ENCODE measurements at regions not wholly inside any gene's neighbourhood (a gene's known extent, or its start where the extent isn't known, plus 50 kb on each side); places are given as distances from the start of the nearest gene placed in this dataset.
A peak's percentile ranks its signal among the peaks of the same experiment; 100 is the strongest.
"Not testable (repeated sequence)": the region's sequence is repeated elsewhere in the genome, so short reads cannot be mapped to it uniquely, and the experiment has no call there.

DNA sequence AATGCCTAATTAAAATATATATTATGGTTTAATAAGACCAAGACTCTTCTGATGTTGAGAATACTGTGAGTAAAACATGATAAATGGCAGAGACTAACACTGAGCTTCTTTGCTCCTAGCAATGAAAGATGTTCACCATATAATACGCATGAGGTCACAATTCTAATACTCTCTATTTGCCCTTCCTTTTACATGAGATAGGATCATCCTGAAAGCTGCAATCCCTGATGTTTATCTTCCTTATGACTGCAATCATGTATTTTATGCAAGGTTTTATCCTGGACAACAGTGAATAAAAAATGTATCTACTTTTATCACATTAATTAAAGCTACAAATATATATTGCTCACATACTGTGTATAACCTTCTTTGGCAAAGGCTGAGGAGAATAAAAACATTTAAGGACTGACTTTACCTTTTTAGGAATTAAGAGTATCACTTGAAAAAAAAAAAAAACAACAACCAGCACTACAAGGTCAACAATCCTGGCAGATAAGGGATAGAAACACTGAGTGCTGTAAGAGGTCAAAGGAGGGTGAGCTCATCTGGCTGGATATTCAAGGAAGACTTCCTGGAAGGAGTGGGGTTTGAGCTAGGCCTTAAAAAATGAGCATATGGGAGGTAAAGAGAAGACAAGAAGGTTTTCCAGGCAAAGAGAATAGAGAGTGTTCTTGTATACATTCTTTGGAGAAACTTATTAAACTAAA, 99.9 kb downstream of the AREG start:
- DNase-seq: no peak

DNA sequence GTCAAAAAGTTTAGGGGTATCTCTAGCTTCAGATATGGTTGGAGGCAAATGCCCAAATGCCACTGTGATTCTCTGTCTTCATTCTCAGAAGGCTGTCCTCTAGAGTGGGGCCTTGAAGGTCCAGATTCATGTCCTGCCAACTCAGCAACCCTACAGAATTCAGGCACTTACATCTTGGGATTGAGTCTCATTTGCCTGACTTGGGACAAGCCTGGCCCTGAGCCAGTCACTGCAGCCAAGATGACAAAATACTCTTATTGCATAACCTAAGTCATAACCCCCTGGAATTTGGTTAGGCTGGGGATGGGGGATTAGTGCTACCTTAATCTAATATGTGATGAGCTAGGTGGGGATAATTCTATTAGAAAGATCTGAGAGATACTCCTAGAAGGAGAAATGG, 100.5 kb downstream of the AREG start:
- peak in 1 of 3 donors; percentile 4 for DNase-seq

DNA sequence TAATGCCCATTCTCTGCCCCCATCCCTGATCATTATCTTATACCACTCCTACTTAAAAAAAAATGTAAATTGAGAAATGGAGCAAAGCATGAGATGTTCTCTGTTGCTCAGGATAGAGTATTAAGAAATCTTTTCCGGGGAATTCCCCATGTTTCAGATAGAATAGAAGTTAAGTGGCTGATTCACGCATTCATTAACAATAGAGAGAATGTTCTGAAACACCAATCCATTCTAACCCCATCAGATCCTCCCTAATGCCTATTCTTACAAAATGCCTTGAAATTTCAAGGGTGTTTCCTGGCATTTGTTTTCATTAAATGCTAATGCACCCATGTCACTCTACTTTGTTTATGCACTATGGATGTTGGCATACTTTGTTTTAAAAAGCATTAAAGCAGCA, 101.1 kb downstream of the AREG start:
- peak; percentile 57 to 85 (median 84) for DNase-seq

DNA sequence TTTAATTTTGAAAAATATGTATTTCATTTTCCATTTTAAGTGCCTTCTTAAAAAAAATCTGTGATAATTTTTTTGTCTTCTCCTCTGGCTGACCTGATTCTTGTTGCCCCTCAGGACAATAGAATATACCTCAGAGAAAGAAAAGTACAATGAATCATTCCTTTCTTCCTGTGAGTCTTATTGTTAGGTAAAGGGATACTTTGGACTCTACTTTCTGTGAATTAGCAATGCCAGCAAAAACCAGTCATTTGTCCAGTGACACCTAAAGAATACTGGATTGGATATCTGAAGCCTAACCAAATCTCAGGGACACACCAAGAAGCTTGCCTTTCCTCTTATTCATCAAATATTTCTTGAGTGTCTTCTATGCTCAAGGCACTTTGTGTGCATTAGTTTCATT, 102.1 kb downstream of the AREG start:
- no peak for DNase-seq

DNA sequence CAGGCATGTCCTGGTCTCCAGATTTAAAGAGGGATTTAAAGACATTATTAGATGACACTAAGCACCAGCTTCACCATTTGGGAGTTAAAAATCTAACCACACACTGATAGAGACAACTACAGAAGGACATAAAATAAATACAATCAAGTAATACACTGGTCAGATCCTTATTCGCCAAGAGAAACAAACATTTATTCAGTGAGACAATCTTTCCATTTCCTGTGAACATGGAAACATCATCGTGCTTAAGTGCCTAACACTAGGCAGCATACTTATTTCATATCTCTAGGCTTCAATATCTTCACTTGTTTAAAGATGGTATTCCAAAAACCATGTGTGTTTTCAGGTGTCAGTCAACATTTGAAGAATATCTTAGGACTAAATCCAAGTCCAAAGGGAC, 103.6 kb downstream of the AREG start:
- DNase-seq: no peak

DNA sequence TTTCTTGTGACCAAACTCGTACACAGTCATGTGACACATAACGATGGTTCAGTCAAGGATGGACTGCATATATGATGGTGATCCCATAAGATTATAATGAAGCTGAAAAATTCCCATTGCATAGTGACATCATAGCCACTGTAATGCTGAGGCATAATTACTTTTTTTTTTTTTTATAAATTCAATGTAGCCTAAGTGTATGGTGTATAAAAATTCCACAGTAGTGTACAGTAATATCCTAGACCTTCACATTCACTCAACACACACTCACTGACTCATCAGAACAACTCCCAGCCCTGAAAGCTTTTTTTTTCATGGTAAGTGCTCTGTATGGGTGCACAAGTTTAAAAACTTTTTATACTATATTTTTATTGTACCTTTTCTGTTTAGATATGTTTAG, 105.0 kb downstream of the AREG start:
- no peak for DNase-seq

DNA sequence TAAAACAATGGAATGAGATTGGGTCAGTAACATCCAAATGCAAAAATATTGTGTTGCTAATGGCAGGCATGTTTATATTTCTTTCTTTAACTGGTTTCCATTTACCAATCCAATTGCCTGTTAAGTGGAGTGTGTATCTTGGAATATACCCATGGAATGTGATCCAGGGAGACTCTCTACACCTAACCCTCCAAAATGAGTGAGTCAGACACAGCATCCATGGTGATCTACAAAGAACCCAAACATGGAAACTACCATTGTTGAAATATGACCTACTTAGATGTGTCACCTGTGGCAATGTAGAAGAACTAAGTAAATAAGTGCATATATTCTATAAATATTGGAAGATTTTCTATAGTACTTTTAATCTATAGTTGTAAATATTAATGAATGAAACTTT, 110.3 kb downstream of the AREG start:
- DNase-seq: no peak

DNA sequence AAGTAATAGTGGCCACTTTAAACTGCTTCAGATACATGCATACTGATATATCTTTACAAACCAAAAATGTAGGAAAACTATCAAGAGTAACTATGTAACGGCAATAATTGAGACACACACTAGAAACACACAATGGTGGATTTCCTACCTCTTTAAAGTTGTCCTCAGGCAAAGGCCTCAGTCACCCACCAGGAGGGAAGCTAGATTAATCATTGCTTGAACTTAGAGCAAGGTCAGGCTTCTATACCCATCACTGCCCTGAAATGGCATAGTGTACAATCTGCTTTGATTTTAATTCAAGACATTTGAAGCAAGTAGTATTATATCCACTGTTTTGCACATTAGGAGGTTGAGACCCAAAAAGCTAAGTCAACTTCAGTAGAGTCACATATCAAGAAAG, 110.9 kb downstream of the AREG start:
- no peak for DNase-seq

DNA sequence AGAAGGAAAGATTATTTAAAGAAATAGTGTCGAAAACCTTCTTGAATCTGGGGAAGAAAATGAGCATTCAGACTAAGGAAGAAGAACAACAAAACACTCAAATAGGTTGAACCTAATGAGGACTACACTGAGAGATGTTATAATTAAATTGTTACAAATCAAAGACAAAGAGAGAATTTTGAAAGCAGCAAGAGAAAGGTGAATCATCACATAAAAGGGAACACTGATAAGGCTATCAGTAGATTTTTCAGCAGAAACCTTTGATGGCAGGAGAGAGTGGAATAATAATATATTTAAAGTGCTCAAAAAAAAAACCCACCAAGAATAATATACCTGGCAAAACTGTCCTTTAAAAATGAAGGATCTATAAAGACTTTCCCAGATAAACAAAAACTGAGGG, 114.9 kb downstream of the AREG start:
- DNase-seq: no peak

DNA sequence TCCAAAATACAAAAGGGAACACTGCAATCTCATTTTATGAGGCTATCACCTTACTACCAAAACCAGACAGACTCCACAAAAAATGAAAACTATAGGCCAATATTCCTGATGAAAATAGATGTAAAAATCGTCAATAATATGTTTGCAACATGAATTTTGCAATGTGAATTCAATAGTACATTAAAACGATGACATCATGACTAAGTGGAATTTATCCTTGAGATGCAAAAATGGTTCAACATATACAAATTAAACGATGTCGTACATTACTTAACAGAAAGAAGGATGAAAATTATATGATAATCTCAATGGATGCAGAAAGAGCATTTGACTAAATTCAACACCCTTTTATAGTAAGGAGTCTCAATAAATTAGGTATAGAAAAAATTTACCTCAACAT, 123.0 kb downstream of the AREG start:
- no peak for DNase-seq

DNA sequence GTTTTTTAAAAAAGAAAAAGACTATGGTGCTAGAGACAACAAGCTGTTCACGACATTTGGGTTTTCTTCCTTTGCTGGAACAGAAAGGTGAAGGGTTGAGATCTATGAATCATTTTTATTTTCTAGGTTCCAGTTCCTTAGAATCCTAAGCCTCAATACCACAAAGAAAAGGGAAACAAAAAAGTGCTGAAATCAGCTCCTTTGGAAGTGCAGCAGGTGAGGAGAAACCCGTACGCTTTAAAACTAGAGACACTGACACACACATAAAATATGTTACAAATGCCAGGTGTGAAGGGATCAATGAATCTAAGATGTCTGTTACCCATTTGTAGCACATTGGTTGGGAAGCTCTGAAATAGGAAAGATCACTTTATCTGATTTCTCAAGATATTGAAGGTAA, 125.2 kb downstream of the AREG start:
- no peak for DNase-seq

DNA sequence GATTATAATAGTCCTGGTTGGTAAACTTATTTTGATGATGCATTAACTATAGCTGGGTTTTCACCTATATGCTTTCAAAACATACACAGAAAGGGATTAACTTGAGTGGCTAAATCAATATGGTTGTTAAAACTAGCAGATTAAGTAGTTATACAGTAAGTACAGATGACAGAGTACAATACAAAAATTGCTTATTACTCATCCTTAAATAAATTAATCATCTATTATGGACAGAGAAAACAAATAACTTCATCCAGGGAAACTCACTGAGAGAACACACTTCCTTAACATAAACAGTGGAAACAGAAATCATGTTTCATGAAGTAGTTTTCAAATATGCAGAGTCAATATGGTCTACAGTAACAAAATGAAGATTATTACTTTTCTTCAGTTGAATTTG, 133.4 kb downstream of the AREG start:
- DNase-seq: no peak

DNA sequence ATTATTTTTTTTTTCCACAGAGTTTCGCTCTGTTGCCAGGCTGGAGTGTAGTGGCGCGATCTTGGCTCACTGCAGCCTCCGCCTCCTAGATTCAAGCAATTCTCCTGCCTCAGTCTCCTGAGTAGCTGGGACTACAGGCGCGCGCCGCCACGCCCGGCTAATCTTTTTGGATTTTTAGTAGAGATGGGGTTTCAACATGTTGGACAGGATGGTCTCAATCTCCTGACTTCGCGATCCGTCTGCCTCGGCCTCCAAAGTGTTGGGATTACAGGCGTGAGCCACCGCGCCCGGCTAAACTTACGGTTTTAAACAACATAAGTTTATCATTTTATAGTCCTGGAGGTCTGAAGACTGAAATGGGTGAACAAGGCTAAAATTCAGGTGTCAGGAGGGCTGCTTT, 133.9 kb downstream of the AREG start:
- not testable (repeated sequence) for DNase-seq

DNA sequence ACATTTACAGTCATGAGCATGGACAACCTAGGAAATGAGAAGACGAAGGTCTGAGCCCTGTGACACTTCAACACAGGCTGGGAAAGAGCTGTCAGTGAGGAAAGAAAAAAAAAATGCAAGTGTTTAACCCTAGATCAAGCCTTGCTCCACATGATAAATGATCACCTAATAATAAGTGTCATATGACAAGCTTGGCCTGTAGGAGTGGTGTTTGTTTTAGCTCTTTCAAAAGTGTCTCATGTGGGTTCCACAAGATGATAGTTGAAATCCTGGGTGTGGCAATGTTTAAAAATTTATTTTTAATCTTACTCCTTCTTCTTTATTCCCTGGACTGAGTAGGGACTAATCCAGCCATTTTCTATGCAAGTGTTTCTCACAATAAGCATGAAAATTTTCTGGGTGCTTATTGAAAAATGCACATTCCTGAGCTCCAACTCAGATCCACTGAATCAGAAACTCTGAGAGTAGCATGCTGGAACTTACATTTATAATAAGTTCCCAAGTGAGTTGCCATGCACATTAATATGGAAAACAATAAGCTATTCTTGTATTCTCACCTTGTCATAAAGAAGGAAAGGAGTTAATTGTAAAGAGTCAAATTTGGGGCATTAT, 138.3 kb downstream of the AREG start:
- DNase-seq: peak in 1 of 3 donors; percentile 16

DNA sequence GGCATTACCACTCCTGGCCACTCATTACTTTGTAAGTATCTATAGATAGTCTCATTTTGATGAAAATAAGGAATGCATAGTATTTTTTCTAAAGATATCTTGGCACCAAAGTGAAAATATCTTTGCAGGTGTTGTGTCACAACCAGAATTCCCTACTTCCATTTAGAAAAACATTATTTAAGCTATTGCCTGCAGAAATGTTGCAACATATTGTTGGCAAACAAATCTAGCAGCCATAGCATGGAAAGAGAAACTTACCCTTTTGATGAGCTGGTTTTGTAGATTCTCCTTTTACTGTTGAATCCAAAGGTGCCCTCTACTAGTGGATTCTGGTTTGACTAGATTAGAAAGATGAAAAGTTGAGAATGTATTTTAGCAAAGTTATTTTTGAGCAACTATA, 138.8 kb downstream of the AREG start:
- DNase-seq: peak in 2 of 3 donors; percentile 31 to 47

DNA sequence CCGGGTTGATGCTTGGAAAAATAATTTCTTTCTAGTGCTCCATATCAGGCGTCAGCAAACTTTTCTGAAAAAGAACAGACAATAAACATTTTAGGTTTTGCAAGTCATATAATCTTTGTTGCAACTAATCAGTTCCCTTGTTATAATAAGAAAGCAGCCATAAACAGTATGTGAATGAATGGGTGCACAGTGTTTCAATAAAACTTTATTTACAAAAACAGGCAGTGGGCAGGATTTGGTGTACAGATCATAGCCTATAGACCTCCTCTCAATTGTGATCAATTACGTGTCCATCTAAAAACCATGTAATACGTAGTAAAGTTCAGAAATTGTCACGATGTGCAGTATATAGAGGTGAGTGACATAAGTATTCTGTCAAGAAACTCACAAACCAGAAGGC, 143.4 kb downstream of the AREG start:
- no peak for DNase-seq

DNA sequence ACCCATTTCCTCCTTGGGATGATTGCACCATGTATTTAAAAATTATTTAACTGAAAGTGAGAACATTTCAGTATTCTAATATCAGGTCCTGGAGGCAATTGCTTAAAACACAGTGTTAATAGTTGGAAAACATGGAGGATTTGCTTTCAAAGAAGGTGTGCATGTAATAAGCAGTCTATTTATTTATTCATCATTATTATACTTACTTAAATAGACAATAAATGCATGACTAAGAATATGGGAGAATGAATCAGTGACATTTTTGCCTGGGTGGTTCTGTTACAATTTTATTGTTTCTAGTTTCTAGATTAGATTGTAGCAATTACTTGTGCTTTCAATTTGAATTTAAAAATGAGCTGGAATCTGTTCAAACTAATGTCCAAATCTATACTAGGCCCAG, 145.5 kb downstream of the AREG start:
- no peak for DNase-seq

DNA sequence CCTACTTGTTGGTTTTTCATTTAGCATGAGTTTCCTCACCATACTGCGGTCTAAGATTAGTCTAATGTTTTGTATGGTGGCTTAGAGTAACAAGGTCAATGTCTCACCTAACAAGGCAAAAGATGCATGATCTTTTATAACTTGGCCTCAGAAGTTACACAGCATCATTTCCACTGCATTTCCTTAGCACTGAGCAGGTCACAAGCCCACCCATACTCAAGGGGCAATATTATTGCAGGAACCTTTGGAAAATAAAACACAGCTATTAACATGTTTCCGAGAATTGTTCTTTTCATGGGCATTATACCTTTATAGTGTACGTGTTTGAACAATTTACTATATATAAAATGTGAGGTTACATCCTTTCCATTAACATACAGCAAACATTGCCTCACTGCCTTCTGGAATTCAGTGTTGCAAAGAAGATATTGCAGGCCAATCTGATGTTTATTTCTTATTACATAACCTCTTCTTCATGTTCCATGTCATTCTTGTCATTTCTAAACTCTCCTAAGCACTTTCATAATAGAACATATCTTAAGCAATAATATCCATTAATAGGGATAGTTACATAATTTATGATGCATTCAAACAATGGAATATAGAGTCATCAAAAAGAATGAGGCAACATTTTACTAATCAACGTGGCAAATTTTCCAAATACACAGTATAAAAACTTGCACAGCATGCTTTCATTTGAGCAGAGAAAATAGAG, 153.8 kb downstream of the AREG start:
- peak in 1 of 3 donors; percentile 30 for DNase-seq

DNA sequence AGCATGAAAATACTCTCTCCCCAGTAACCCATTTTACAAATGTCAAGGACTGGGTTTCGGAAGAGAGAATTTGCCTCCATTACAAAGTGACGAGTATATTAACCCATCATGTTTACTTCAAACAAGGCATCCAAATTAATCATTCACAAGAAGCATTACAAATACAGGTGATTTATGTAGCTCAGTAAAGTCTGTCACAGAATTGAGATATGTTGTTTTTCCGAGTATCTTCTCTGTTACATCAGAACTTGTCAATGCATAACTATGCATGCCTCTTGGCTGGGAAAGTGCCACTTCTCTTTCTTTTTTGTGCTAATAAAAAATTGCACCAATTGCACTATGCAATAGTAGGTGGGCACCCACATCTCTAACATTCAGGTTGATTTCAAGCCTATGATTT, 158.2 kb downstream of the AREG start:
- DNase-seq: no peak

DNA sequence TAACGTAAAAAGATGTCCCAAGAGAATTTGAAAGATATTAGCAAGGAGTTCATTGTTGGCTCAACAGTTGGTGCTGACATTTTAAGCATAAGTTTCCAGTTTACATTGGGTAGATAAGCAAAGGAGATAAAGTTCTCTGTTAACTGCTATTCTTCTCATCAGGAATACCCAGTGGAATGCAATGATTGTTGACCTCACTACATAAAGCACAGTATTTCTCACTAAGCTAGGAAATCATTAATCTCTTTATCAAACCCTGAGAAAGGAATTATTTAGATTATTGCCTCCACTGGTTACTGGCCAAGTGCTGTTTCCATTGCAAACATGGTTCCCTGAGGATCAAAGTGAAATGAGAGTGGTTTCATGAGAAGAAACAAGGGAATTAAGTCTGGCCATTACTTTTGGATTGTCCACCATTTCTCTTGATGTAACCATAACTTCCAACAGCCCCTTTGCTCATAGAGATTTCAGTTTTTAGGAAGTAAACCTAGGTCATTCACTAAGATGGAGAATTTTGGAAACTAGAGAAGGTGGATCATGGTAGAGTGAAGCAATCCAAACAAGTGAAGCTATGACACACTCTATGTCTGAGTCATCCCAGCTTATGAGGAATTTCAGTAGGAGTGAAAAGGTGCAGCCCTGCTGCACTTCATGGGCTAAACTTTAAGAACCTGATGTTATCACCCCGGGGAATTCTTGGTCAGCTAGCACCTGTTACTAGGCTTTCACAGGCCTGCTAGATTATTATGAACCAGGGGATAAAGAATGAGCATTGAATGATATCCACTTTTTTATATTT, 163.4 kb downstream of the AREG start:
- DNase-seq: peak in 1 of 3 donors; percentile 8

DNA sequence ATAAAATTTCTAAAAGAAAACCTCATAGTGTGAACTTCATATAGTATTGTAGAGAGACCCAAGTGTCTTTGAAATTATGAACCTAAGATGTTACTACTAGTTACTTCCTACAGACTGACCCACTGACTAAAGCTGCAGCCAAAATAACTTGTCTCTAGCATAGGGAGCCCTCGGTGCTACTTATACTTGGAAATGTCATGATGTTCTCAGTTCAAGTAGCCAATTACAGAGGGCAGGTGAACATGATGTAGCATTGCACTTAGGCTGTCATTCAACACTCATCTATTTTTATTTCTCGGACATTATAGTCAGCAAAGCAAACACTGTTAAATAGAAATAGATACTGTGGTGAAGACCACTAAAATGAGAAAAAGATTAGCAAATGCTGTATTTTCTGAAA, 165.6 kb downstream of the AREG start:
- DNase-seq: no peak

DNA sequence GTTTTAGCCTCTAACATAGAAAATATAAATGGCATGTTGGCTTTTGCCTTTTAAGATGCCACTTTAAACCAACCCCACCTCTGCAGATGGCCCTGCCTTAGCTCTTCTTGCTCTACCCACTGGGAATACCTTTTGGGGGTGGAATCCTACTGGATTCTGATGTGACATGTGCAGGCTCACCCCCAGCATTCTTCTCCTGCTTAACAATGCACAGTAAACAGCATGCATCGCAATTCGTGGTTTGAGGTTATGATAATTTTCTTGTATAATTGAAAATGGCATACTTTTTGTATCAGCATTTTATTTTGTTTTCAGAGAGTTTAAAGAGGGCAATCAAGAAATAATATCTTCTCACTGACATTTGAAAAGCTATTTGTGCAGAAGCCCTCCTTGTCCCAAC, 167.9 kb downstream of the AREG start:
- no peak for DNase-seq

DNA sequence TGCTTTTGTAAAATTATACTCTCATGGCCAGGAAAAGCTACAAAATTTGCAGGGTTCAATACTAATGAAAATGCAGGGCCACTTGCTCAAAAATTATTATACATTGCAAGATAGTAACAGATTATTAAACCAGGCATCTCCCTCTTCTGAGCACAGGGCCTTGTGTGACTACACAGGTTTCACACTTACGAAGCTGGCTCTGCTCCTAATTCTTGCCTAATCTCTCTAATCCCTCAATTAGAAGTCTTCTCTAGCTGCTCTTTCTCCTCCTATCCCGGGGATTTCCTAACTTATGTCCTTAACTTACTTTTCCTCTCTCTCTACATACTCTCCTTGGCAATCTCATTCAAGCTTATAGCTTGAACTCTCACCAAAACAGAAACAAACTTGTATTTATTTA, 168.3 kb downstream of the AREG start:
- no peak for DNase-seq

DNA sequence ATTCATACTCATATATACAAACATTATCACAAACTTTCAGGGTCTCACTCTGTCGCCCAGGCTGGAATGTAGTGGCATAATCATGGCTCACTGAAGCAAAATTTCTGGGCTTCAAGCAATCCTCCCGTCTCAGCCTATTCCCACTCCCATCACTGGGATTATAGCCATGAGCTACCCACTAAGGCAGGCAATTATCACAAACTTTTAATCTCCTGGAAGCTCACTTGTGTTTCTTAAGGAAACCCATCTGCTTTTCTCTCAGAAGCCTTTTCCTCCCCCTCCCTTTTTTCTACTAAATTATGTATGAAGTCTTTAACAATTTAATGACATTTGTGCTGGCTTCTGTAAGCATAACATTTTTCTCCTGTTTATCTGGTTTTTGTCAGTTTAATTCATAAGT, 170.5 kb downstream of the AREG start:
- no peak for DNase-seq

Data from suppressor macrophage treated with lipopolysaccharide for 1 hour (primary cell).